ENCODE measurements at regions not wholly inside any gene's neighbourhood (a gene's known extent, or its start where the extent isn't known, plus 50 kb on each side); places are given as distances from the start of the nearest gene placed in this dataset.

- TF ChIP-seq TAF1 (IDR thresholded peaks at IDR 0.05; ENCODE audit: borderline replicate concordance, insufficient read depth, low read length) (no peak), FOXP2 (optimal IDR thresholded peaks at IDR 0.05; ENCODE audit: borderline replicate concordance, extremely low read depth, extremely low read length, insufficient read depth) (no peak), SIN3A (IDR thresholded peaks at IDR 0.05; ENCODE audit: borderline replicate concordance, insufficient read depth, low read length) (no peak), POLR2AphosphoS5 (IDR thresholded peaks at IDR 0.05; ENCODE audit: low read depth, low read length) (no peak), REST (IDR thresholded peaks at IDR 0.05; ENCODE audit: insufficient read depth in 1 of 2, low read depth in 2 of 2, low read length in 2 of 2) (no peak)
Measured at GRCh38 chr2:21353879-21354679, 230.3 kb downstream of the TDRD15 start.

GRCh38 chr2:21356086-21356856 is 232.5 kb downstream of the TDRD15 start:
- no peak for TF ChIP-seq POLR2AphosphoS5 (IDR thresholded peaks at IDR 0.05; ENCODE audit: low read depth, low read length)
- TF ChIP-seq SIN3A (IDR thresholded peaks at IDR 0.05; ENCODE audit: borderline replicate concordance, insufficient read depth, low read length): no peak
- TF ChIP-seq REST (IDR thresholded peaks at IDR 0.05; ENCODE audit: insufficient read depth in 1 of 2, low read depth in 2 of 2, low read length in 2 of 2): no peak
- no peak for TF ChIP-seq TAF1 (IDR thresholded peaks at IDR 0.05; ENCODE audit: borderline replicate concordance, insufficient read depth, low read length)
- TF ChIP-seq FOXP2 (optimal IDR thresholded peaks at IDR 0.05; ENCODE audit: borderline replicate concordance, extremely low read depth, extremely low read length, insufficient read depth): no peak

- TF ChIP-seq POLR2AphosphoS5 (IDR thresholded peaks at IDR 0.05; ENCODE audit: low read depth, low read length) (no peak), FOXP2 (optimal IDR thresholded peaks at IDR 0.05; ENCODE audit: borderline replicate concordance, extremely low read depth, extremely low read length, insufficient read depth) (no peak), REST (IDR thresholded peaks at IDR 0.05; ENCODE audit: insufficient read depth in 1 of 2, low read depth in 2 of 2, low read length in 2 of 2) (no peak), SIN3A (IDR thresholded peaks at IDR 0.05; ENCODE audit: borderline replicate concordance, insufficient read depth, low read length) (no peak)
Measured at GRCh38 chr2:21356857-21357255, 233.1 kb downstream of the TDRD15 start.

- TF ChIP-seq TAF1 (IDR thresholded peaks at IDR 0.05; ENCODE audit: borderline replicate concordance, insufficient read depth, low read length) (no peak), FOXP2 (optimal IDR thresholded peaks at IDR 0.05; ENCODE audit: borderline replicate concordance, extremely low read depth, extremely low read length, insufficient read depth) (no peak), SIN3A (IDR thresholded peaks at IDR 0.05; ENCODE audit: borderline replicate concordance, insufficient read depth, low read length) (no peak), REST (IDR thresholded peaks at IDR 0.05; ENCODE audit: insufficient read depth in 1 of 2, low read depth in 2 of 2, low read length in 2 of 2) (no peak)
Measured at GRCh38 chr2:21358976-21359375, 235.2 kb downstream of the TDRD15 start.

All from PFSK-1 (cell line).